IPS DF 4.7 (cell line): ENCODE measurements at regions not wholly inside any gene's neighbourhood (a gene's known extent, or its start where the extent isn't known, plus 50 kb on each side); places are given as distances from the start of the nearest gene placed in this dataset.

Experiments used
- DNase-seq: peaks from one replicate; pipeline ENCODE4 v3.0.0-alpha.2; 2013; ENCODE audit warnings: low spot score; ENCODE audit errors: extremely low read depth

GRCh38 chr15:38879909-38880471, 315.4 kb upstream of the RASGRP1 start:
- no peak for DNase-seq

GRCh38 chr15:38882221-38882620, 317.6 kb upstream of the RASGRP1 start:
- DNase-seq = no peak

DNA sequence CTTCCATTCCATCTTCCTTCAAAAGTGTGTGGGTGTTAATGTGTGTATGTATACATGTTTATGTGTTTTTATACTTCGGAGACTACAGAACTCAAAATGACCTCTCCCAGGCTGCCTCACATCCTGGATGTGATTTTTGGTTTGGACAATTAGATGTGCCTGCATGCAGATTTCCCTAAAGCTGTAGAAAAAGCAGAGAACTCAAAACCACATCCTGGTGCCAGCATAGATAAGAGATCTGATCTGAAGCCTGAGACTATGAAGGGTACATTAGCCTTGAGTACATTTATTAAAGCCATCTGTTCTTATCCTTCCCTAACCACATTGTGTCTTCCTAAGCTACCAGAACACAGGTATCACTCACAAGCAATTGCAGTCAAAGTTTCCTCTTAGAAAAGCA, 319.4 kb upstream of the RASGRP1 start:
- no peak for DNase-seq

GRCh38 chr15:38885001-38885400, 320.4 kb upstream of the RASGRP1 start:
- DNase-seq = no peak

- no peak for DNase-seq
These were observed 320.9 kb upstream of the RASGRP1 start for GRCh38 chr15:38885471-38885952.

- DNase-seq = no peak
These were observed 321.9 kb upstream of the RASGRP1 start for GRCh38 chr15:38886315-38887163.

DNA sequence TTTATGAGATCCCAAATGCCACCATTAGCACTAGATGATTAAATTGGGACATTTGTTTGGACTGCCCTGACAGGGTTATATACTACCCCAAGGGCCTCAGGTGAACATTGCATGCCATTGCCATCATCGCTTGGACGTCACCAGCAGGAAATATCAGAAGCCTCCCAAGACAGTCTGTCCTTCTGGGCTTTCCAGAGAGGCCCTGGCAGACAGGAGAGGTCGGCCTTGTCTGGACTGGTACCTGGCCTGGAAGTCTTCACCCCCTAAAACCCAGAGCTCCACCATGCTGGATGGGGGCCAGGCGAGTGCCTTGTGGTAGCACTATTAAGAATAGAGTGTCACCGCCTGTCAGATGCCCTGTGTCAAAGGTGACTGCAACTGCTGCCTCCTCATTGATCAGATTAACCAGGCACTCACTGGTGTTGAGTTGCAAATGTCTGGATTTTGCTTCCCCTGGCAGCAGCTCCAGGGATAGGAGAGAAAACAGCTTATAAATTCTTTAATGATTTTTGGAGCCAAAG, 324.1 kb upstream of the RASGRP1 start:
- DNase-seq = no peak

DNA sequence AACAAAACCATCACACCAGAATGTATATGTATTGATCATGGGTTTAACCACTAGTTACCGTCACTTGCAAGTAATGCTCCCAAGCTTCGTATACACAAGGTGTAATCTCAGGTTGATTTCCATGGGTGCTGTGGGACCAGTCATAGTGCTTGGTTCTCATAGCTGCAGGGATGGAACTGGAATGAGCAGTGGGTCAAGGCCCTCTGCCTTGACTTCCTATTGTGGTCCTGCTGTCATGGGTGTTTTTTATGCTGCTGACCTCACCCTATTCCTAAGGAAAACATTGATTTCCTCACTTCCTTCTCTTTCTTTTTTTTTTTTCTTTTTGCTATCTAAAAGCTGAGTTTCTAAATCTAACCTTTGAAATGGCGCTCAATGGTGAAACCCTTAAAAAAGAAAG, 325.6 kb upstream of the RASGRP1 start:
- no peak for DNase-seq

DNA sequence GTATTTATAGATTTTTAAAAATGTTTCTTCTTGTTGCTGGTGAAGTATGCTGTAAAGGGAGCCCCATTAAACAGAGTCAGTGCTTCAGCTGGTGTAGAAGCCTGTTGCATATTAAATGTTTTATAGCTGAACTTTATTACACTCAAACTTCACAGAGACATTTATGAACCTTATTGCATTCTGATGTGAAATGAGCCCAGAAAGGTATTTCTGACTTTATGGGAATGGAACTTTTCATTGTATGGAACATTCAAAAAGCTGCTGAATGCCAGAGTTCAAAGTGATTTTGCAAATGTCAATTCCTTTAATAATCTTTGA, 329.3 kb upstream of the RASGRP1 start:
- no peak for DNase-seq

DNA sequence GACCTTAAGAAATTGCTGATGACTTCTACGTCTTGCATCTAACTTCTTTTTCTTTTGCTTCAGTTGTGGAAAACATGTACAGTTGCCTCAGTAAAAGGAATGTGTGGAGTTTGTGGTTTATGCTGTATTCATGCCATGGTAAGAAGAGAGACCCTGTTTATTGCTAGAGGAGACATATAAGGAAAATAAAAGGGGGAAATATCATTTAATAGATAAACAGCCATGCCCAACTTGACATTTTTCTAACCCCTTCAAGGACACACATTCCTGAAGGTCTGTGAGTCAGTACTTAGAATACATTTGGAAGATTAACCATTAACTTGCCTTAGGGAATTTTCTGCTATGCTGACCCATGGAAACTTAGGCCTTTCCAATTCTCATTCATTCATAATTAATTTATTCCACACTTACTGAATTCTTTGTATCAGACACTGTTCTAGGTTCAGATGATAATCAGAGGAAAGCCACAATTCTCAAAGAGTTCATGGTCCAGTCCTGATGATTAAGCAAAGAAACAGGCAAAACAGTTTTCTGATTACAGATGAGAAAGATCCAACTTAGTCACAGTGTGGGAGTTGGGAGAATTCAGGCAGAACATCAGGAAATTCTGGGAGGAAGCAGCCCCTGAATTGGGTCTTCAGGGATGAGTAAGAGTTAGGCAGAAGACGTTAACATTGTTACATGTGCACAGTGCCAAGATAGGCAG, 329.8 kb upstream of the RASGRP1 start:
- no peak for DNase-seq

DNA sequence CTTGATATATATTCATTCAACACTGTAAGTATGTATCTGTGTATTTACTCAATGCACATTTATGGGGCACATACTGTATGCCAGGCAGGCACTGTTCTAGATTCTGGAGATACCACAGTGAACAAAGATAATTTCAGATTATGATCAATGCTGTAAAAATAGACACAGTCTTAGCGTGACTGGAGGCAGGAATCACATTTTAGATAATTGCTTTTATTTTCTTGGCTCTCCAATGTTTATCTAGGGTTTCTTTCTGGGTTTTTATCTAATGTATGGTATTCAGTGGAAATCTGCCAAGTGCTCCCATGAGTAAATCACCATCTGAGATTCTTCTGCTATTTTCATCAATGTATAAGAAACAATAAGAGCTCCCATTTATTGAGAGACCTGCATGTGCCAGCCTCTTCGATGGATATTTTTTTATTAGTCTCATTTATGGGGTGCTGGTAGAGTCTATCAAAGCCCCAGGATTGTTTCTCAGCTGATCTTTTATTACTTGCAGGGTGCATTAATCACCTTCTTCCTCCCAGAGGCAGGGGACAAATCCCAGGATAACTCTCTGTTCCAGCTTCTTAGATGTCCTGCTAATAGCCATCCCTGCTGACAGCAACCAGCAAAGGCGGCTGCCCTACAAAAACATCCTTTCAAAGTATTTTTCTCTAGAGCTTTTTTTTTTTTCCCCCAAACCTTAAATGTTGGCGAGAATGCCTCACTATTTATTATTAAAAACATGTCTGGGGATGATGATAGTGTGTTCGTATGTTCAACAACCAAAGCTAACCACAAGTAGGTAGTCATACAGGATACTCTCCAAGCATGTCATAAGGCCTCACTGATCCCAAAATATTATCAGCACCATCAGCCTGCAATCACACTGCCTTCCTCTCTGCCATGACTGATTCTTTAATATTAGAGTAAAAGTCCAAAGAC, 331.0 kb upstream of the RASGRP1 start:
- DNase-seq = no peak

DNA sequence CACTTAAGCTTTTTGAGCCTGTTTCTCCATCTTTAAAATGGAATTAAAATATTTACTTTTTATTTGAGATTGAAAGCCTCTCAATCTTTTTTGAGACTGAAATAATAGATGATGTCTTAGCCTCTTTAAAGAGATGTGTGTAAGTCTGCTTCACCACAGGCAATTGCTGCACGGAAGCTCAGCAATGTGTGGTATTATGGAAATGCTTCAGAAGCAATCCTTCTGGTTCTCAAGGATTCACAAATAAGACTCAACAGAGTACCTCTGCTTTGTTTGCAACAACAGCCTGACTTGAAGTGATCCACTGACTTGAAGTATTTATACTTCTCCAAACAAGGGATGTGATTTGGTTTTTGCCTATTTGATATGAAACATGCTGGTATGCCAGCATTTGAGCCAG, 332.0 kb upstream of the RASGRP1 start:
- DNase-seq = no peak

DNA sequence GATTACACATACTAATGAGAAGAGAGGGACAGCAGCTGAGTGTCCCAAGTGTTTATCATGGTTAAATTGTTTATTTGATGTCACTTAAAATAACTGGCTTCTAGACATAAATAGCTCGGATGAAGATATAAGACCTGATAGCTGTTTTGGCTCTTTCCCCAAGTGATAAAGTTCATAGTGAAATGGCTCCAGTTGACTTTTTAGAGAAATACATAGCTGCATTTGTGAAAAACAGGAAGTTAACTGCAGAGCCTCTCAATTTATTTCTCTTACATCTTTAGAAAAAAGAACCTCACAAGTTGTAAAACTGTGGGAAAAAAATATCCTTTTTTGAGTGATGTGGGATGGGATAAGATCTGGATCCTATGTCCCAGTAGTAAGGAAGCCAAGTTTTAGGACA, 332.9 kb upstream of the RASGRP1 start:
- DNase-seq = no peak

- DNase-seq = no peak
These were observed 333.6 kb upstream of the RASGRP1 start for GRCh38 chr15:38898236-38898635.

DNA sequence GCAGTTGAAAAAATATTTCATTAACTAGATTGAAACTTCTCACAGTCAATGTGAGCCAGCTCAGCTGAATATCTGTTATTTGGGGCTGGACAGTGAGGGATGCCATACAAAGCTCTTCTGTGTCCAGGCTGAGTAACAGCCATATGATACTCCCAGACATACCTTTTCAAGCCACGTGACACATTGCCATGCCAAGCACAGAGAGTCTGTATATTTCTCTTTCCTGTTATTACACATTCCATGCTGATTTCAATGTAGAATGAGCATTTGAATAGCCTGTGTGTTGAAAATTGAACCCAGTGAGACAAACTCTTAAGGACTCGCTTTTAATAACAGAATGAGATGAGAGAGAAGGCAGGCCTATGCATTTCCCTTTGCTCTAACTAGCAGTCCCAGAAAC, 334.7 kb upstream of the RASGRP1 start:
- DNase-seq = no peak

DNA sequence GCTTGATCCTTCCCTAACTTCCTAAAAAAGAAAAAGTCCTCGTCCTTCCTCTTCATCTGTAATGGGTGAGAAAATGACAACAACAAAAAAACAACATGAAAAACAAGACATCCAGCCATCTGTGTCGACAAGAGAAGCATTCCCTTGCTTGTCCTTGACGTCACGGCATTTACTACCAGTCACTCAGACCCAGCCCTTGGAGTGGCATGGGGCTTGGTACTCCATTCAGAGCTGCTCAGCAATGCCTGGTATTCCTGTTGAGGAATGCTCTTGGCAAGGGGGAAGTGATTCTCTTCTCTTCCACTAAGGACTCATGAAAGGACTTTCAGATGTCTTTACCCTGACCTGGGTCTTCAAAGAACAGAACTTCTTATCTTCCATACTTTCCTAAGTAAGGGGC, 339.7 kb upstream of the RASGRP1 start:
- no peak for DNase-seq

DNA sequence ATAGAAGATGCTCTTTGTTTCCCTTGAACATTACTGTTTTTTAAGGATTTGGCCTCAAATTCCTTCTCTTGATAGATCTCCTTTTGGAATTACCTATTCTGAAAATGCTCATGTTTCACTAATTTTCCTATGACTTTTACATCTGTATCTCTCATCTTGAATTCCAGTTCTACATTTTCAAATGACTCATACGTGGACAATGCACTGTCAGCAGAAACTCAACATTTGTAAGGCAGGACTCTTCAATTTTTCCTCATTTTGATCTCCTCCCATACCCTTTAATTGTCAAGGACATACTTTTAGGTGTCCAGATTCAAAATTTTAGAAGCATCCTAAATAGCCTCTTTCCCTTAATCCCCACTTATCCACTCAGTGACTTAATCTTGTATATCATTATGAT, 341.0 kb upstream of the RASGRP1 start:
- no peak for DNase-seq

DNA sequence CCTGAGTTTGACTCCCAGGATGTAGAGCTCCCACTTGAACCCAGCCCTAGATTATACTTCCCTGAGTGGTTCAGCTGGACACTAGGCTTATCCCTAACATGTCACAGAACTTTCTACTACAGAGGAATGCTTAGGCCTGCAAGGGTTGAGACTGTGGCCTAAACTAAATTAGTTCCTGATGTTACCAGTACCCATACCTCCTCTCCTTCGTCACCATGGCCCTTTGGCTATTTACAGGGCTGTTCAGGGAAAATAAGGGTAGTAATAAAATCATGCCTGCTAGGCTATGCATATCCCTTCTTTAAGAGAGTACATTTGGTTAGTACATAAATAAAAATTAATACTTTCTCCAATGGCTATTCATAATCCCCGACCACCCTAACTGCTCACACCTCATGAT, 356.4 kb upstream of the RASGRP1 start:
- DNase-seq = no peak

GRCh38 chr15:38921471-38921870, 356.9 kb upstream of the RASGRP1 start:
- DNase-seq = no peak

- no peak for DNase-seq
These were observed 363.8 kb upstream of the RASGRP1 start for GRCh38 chr15:38928431-38928830.

GRCh38 chr15:38930851-38931572, 366.4 kb upstream of the RASGRP1 start:
- DNase-seq = no peak
